GM19240 (cell line): ENCODE measurements at regions not wholly inside any gene's neighbourhood (a gene's known extent, or its start where the extent isn't known, plus 50 kb on each side); places are given as distances from the start of the nearest gene placed in this dataset.
"Not testable (repeated sequence)": the region's sequence is repeated elsewhere in the genome, so short reads cannot be mapped to it uniquely, and the experiment has no call there.

Experiments
- DNase-seq: peaks from one replicate; pipeline ENCODE4 v3.0.0; 2011; ENCODE audit warnings: low spot score; ENCODE audit not compliant: insufficient read length

DNA sequence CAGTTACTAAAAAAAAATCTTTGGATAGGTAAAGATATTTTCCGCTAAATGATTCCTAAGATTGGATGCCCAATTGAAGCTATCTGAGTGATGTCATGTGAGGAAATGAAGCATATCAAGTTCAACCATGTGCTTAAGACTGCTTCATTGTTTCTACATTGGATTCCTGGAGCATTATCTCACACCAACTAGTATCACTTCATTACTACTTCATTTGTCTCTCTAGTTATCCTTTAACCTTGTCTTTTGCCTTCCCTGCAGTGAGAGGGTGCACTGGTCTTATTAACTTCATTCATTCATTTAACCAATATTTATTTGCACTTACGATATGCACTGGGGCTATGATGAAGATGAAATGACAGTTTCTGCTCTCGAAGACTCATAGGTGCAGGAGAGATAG is 198.1 kb downstream of the SLC38A4 start:
- DNase-seq: no peak

GRCh38 chr12:46619474-46619873 is 206.3 kb downstream of the SLC38A4 start:
- DNase-seq: not testable (repeated sequence)

DNA sequence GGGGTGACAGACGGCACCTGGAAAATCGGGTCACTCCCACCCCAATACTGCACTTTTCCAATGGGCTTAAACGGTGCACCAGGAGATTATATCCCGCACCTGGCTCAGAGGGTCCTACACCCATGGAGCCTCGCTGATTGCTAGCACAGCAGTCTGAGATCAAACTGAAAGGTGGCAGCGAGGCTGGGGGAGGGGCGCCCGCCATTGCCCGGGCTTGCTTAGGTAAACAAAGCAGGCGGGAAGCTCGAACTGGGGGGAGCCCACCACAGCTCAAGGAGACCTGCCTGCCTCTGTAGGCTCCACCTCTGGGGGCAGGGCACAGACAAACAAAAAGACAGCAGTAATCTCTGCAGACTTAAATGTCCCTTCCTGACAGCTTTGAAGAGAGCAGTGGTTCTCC is 208.1 kb downstream of the SLC38A4 start:
- DNase-seq: not testable (repeated sequence)

- DNase-seq: no peak
Observed at GRCh38 chr12:46617167-46617566, 208.6 kb downstream of the SLC38A4 start.

GRCh38 chr12:46610754-46611153 is 215.0 kb downstream of the SLC38A4 start:
- no peak for DNase-seq

- DNase-seq: no peak
Observed at GRCh38 chr12:46609674-46610073, 216.1 kb downstream of the SLC38A4 start.

GRCh38 chr12:46609273-46609623 is 216.5 kb downstream of the SLC38A4 start:
- no peak for DNase-seq

DNA sequence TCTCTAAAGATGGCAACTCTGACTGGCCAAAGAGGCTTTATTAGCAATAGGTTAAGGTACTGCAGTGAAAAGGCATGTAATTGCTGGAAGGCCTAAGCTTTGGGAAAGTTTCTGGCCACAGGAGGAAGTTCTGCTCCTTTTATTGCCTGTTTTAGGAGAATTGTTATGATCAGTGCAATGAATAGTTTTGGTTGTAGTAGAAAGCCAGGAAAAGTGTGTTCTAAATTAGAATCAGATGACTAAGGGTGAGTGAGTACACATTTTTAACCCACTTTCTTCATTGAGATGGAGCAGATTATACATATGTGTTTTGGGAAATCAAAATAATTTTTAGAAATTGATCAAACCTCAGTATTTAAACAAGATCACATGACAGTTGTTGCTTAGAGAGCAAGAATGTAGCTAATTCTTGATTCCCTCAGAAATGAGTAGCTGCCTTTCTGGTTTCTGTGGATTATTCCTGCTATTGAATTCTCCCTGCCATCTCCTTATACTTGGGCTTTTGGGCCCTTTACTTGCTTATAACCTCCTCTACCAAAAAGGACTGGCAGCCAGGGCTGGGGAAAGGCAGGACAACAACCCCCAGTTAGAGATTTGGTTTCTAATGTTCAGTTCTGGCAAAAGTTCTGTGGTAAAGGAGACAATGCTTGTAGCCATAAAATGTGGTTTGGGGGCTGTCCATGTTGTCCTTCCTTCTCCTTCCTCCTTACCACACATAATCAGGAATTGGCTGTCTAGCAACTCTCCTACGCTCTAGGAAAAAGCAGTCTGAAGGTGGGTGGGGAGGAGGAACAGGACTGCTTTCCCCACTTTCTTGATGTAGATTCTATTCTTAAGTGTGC is 217.1 kb downstream of the SLC38A4 start:
- DNase-seq: no peak

- DNase-seq: no peak
Observed at GRCh38 chr12:46604684-46605083, 221.1 kb downstream of the SLC38A4 start.

- DNase-seq: no peak
Observed at GRCh38 chr12:46603776-46604456, 221.9 kb downstream of the SLC38A4 start.

DNA sequence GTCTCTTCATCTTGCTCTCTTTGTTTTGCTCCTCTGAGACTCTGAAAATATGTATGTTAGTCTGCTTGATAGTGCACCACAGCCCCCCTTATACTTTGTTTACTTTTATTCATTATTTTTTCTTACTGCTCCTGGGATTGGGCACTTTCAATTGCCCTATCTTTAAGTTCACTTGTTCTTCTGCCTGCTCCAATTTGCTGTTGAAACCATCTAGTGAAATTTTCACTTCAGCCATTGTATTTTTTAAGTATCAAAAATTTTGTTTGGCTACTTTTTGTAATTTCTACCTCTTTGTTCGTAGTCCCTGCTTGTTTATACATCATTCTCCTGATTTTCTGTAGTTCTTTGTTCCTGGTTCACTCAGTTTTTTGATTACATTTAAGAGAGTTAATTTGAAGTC is 223.3 kb downstream of the SLC38A4 start:
- DNase-seq: no peak

DNA sequence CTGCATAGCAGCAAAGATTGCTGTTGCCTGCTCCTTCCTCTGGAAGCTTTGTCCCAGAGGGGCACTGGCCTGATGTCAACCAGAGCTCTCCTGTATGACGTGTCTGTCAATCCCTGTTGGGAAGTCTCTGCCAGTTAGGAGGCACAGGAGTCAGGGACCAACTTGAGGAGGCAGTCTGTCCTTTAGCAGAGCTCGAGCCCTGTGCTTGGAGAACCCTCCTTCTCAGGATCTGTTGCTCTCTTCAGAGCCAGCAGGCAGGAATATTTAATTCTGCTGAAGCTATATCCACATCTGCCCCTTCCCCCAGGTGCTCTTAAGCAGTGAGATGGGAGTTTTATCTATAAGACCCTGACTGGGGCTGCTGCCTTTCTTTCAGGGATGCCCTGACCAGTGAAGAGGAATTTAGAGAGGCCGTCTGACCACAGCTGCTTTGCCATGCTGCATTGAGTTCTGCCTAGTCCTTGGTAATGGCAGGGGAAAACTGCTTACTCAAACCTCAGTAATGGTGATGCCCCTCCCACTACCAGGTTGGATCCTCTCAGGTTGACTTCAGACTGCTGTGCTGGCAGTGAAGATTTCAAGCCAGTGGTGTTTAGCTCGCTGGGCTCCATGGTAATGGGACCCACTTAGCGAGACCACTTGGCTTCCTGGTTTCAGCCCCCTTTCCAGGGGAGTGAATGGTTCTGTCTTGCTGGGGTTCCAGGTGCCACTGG is 218.6 kb upstream of the SLC38A2 start:
- DNase-seq: no peak

DNA sequence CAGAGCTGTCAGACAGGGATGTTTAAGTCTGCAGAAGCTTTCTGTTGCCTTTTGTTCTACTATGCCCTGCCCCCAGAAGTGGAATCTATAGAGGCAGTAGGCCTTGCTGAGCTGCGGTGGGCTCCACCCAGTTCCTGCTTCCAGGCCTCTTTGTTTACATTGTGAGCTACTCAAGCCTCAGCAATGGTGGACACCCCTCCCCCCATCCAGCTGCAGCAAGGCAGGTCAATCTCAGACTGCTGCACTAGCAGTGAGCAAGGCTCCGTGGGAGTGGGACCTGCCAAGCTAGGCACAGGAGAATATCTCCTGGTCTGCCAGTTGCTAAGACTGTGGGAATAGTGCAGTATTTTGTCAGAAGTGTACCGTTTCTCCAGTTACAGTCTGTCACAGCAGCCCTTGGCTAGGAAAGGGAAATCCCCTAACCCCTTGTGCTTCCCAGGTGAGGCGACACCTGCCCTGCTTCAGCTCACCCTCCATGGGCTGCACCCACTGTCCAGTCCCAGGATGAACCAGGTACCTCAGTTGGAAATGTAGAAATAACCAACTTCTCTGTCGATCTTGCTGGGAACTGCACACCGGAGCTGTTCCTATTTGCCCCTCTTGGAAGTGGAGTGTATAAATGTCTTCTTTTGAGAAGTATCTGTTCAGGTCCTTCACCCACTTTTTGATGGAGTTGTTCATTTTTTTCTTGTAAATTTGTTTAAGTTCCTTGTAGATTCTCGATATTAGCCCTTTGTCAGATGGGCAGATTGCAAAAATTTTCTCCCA is 213.5 kb upstream of the SLC38A2 start:
- DNase-seq: no peak

DNA sequence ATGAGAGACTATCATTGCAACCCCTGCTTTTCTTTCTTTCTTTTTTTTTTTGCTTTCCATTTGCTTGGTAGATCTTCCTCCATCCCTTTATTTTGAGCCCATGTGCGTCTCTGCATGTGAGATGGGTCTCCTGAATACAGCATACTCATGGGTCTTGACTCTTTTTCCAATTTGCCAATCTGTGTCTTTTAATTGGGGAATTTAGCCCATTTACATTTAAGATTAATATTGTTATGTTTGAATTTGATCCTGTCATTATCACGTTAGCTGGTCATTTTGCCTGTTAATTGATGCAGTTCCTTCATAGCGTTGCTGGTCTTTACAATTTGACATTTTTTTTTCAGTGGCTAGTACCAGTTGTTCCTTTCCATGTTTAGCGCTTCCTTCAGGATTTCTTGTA is 211.5 kb upstream of the SLC38A2 start:
- DNase-seq: not testable (repeated sequence)

- not testable (repeated sequence) for DNase-seq
Observed at GRCh38 chr12:46581990-46582389, 209.4 kb upstream of the SLC38A2 start.

DNA sequence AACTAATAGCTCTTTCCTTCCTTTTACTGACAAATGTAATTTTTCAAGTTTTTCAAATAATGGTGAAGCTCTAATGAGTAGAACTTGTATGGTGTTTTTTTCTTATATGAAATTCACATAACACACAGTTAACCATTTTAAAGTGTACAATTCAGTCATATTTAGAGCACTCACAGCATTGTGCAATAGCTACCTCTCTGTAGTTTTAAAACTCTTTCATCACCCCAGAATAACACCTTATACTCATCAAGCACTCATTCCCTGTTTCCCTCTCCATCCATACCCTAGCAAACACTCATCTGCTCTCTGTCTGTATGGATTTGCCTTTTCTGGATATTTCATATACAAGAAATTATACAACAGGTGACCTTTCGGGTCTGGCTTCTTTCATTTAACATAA is 207.9 kb upstream of the SLC38A2 start:
- DNase-seq: no peak

DNA sequence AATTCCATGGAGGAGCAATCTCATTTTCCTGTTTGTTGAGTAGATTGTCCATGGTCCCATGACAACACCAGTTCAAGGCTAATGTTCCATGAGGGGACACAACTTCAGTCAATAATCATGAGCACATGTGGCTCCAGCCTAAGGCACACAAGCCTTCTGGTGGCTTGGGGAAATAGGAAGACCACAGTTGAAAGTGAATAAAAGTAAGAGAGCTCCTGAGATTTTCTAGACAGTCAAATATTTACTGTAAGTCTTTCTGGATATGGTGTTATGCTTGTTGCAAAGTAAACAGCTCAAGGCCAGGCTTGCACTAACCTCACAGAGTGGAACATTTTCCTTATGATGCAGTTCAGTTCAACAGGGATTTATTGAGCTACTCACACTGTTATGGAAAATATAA is 206.9 kb upstream of the SLC38A2 start:
- DNase-seq: no peak

DNA sequence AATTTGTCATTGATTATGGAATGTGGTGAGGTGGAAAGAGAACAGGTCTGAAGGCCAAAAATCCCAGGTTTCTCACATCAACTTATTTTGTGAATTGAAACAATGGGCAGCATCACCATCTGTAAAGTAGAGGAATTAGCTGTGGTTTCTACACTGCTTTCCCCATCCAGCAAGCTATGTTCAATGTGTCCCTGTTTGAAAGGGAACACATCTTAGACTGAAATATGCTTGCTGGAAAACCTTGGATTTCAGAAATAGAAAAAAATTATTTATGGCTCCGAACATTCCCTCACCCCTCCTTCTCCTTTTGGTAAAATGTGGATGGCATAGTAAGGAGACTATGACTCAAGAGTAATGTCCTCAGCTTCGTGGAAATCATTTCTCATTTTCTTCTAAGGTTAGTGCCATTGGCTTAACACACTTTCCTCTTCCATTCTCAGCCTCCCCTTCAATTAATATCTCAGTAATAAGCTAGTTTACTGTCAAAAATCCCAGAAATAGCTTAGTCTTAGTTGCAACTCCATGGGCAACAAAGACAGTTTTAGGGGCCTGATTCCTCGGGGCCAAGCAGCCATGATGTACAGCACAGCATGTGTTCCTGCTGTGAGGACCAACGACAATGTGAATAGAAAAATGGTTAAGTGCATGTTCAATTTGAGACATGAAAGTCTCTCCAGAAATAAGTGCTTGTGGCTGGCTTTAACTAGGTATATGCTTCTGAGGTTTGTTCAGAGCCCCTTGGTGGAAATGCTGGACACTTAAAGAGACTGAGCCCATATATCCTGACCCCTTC is 205.8 kb upstream of the SLC38A2 start:
- no peak for DNase-seq

GRCh38 chr12:46577063-46577776 is 204.6 kb upstream of the SLC38A2 start:
- DNase-seq: no peak

DNA sequence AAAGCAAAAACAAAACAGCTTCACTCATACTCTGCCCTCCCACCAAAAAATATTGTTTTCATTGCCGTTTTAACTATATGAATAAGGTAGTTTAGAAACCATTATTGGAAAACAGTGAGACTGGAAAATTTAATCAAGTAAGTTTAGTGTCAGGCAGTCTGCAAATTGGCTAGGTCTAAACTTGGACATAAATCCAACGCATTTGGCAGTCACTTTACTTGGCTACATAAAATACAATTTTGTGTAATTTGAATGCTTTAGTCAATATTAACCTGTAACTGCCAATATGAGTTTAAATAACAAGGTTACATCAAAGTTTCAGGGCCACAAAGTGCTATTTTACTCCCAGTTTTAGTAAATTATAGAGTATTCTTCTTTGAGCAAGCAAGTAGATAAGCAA is 202.3 kb upstream of the SLC38A2 start:
- no peak for DNase-seq
